ENCODE measurements at regions not wholly inside any gene's neighbourhood (a gene's known extent, or its start where the extent isn't known, plus 50 kb on each side); places are given as distances from the start of the nearest gene placed in this dataset.

DNA sequence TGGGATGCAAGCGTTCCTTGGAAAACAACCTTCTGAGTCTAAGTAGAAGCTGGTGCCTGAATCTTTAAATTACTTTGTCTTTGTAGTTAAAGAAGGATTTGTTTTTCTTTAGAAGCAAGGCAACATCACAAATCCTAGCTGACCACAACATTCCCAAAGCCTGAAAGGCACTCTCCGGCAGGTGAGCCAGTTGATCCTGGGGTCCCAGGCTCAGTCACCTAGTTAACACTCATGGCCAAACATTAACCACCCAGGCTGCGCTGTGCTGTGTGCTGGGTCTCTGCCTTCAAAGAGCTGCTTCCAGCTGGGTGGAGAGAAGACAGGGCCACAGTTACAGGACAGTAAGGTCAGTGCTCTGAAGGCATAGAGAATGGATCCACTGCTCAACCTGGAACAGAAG lies 120.0 kb upstream of the TRIB2 start:
- Mint-ChIP-seq H3K9me3 (no peaks in the 10 kb centered on the region), H3K4me1 (ENCODE audit: unreplicated experiment) (no peaks in the 10 kb centered on the region), H3K36me3 (no peaks in the 10 kb centered on the region), H3K27ac (no peak overlapping the region), H3K4me3 (no peak overlapping the region), H3K27me3 (no peaks in the 10 kb centered on the region)
- no peak for DNase-seq (ENCODE audit: extremely low spot score, unreplicated experiment)
- TF ChIP-seq, protein P1, sequence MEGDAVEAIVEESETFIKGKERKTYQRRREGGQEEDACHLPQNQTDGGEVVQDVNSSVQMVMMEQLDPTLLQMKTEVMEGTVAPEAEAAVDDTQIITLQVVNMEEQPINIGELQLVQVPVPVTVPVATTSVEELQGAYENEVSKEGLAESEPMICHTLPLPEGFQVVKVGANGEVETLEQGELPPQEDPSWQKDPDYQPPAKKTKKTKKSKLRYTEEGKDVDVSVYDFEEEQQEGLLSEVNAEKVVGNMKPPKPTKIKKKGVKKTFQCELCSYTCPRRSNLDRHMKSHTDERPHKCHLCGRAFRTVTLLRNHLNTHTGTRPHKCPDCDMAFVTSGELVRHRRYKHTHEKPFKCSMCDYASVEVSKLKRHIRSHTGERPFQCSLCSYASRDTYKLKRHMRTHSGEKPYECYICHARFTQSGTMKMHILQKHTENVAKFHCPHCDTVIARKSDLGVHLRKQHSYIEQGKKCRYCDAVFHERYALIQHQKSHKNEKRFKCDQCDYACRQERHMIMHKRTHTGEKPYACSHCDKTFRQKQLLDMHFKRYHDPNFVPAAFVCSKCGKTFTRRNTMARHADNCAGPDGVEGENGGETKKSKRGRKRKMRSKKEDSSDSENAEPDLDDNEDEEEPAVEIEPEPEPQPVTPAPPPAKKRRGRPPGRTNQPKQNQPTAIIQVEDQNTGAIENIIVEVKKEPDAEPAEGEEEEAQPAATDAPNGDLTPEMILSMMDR (conservative IDR thresholded peaks at IDR 0.05), result no peak

- Mint-ChIP-seq H3K27me3 (no peaks in the 10 kb centered on the region), H3K9me3 (no peaks in the 10 kb centered on the region), H3K4me1 (ENCODE audit: unreplicated experiment) (no peaks in the 10 kb centered on the region), H3K36me3 (no peaks in the 10 kb centered on the region), H3K27ac (no peak overlapping the region), H3K4me3 (no peak overlapping the region)
- no peak for DNase-seq (ENCODE audit: extremely low spot score, unreplicated experiment)
- TF ChIP-seq, protein P1 (conservative IDR thresholded peaks at IDR 0.05), result no peak
Observed at GRCh38 chr2:12597610-12598009, 119.1 kb upstream of the TRIB2 start.

GRCh38 chr2:12602661-12603060 lies 114.1 kb upstream of the TRIB2 start:
- DNase-seq (ENCODE audit: extremely low spot score, unreplicated experiment), result no peak
- peaks cover 29% of the 10 kb centered on the region for H3K4me1 Mint-ChIP-seq (ENCODE audit: unreplicated experiment)
- no peak overlapping the region for H3K4me3 Mint-ChIP-seq
- no peaks in the 10 kb centered on the region for H3K9me3 Mint-ChIP-seq
- TF ChIP-seq, protein P1 (conservative IDR thresholded peaks at IDR 0.05), result no peak
- no peaks in the 10 kb centered on the region for H3K27me3 Mint-ChIP-seq
- no peak overlapping the region for H3K27ac Mint-ChIP-seq
- no peaks in the 10 kb centered on the region for H3K36me3 Mint-ChIP-seq

GRCh38 chr2:12603781-12604295 lies 112.9 kb upstream of the TRIB2 start:
- Mint-ChIP-seq H3K36me3 (no peaks in the 10 kb centered on the region), H3K9me3 (no peaks in the 10 kb centered on the region), H3K4me1 (ENCODE audit: unreplicated experiment) (peaks cover 29% of the 10 kb centered on the region), H3K27ac (no peak overlapping the region), H3K27me3 (no peaks in the 10 kb centered on the region), H3K4me3 (no peak overlapping the region)
- DNase-seq (ENCODE audit: extremely low spot score, unreplicated experiment), result no peak
- TF ChIP-seq, protein P1 (conservative IDR thresholded peaks at IDR 0.05), result no peak

GRCh38 chr2:12604341-12604740 lies 112.4 kb upstream of the TRIB2 start:
- TF ChIP-seq, protein P1 (conservative IDR thresholded peaks at IDR 0.05), result no peak
- Mint-ChIP-seq H3K4me1 (ENCODE audit: unreplicated experiment) (peaks cover 29% of the 10 kb centered on the region), H3K36me3 (no peaks in the 10 kb centered on the region), H3K9me3 (no peaks in the 10 kb centered on the region), H3K4me3 (no peak overlapping the region), H3K27ac (no peak overlapping the region), H3K27me3 (no peaks in the 10 kb centered on the region)
- DNase-seq (ENCODE audit: extremely low spot score, unreplicated experiment), result no peak

DNA sequence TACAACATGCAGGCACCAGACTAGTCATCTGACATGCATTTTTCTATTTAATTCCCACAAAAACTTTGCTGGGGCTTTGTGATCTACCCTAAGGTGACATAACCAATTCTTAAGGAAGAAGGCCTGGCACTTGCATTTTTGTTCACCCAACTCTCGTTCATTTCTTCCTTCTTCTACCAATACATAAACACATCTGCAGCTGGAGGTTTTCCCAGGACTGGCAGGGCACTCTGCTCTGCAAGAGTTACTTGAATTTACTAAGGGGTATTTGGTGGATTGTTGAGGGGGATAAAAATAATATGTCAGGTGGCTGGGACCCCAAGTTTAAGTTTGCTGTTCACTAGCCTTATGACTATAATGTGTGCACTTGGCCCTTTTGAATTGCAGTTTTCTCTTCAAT lies 111.4 kb upstream of the TRIB2 start:
- Mint-ChIP-seq H3K27ac (no peak overlapping the region), H3K27me3 (no peaks in the 10 kb centered on the region)

More for the DNA sequence above, 111.4 kb upstream of the TRIB2 start:
- no peak overlapping the region for H3K4me3 Mint-ChIP-seq
- no peaks in the 10 kb centered on the region for H3K9me3 Mint-ChIP-seq
- no peaks in the 10 kb centered on the region for H3K36me3 Mint-ChIP-seq
- DNase-seq (ENCODE audit: extremely low spot score, unreplicated experiment), result no peak
- TF ChIP-seq, protein P1 (conservative IDR thresholded peaks at IDR 0.05), result no peak
- H3K4me1 Mint-ChIP-seq (ENCODE audit: unreplicated experiment), result peaks cover 29% of the 10 kb centered on the region
